ENCODE measurements at regions not wholly inside any gene's neighbourhood (a gene's known extent, or its start where the extent isn't known, plus 50 kb on each side); places are given as distances from the start of the nearest gene placed in this dataset.

GRCh38 chr20:51303731-51304670 is 238.5 kb downstream of the NFATC2 start:
- no peak for TF ChIP-seq TAF1 (IDR thresholded peaks at IDR 0.05; ENCODE audit: borderline replicate concordance, low read depth, low read length)
- TF ChIP-seq POLR2AphosphoS5 (IDR thresholded peaks at IDR 0.05; ENCODE audit: low read depth, low read length): no peak
- TF ChIP-seq POLR2A (IDR thresholded peaks at IDR 0.05; ENCODE audit: low read depth, low read length): no peak
- DNase-seq (ENCODE audit: insufficient read length) (no peak), FAIRE-seq (no peak)

GRCh38 chr20:51301026-51301425 is 241.5 kb downstream of the NFATC2 start:
- DNase-seq (ENCODE audit: insufficient read length): no peak
- TF ChIP-seq POLR2AphosphoS5 (IDR thresholded peaks at IDR 0.05; ENCODE audit: low read depth, low read length): no peak
- no peak for TF ChIP-seq POLR2A (IDR thresholded peaks at IDR 0.05; ENCODE audit: low read depth, low read length)
- TF ChIP-seq TAF1 (IDR thresholded peaks at IDR 0.05; ENCODE audit: borderline replicate concordance, low read depth, low read length): no peak
- FAIRE-seq: no peak

- FAIRE-seq (no peak), DNase-seq (ENCODE audit: insufficient read length) (no peak)
- TF ChIP-seq POLR2AphosphoS5 (IDR thresholded peaks at IDR 0.05; ENCODE audit: low read depth, low read length): no peak
- TF ChIP-seq POLR2A (IDR thresholded peaks at IDR 0.05; ENCODE audit: low read depth, low read length): no peak
- no peak for TF ChIP-seq TAF1 (IDR thresholded peaks at IDR 0.05; ENCODE audit: borderline replicate concordance, low read depth, low read length)
Observed at GRCh38 chr20:51300104-51300503, 242.4 kb downstream of the NFATC2 start.

GRCh38 chr20:51299413-51299812 is 243.1 kb downstream of the NFATC2 start:
- DNase-seq (ENCODE audit: insufficient read length): no peak
- no peak for FAIRE-seq
- TF ChIP-seq POLR2AphosphoS5 (IDR thresholded peaks at IDR 0.05; ENCODE audit: low read depth, low read length) (no peak), TAF1 (IDR thresholded peaks at IDR 0.05; ENCODE audit: borderline replicate concordance, low read depth, low read length) (no peak), POLR2A (IDR thresholded peaks at IDR 0.05; ENCODE audit: low read depth, low read length) (no peak)

DNA sequence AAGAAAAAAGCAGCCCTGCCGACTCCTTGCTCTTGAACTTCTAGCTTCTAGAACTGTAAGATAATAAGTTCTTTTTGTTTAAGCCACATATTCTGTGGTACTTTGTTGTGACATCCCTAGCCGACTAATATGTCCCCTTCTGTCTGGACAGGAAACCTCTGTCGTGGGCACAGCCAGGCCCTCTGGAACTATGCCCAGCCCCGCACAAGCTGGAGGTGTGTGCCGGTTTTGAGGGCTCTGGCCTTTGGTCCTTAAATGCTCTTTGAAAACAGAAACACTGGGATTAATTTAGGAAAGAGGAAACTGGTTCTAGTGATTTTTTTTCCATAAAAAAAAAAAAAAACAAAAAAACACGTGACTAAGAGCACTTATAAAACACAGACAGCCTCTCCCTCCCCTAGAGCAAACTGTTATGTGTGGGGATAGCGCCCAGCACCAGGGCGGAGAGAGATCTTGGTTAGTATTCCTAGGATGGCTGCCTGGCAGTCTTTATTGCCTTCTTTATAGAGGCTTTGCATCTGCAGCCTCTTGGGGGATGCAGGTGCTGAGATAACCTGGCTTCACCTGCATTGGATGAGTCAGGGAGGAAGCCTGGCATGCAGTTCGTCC is 244.3 kb downstream of the NFATC2 start:
- TF ChIP-seq POLR2AphosphoS5 (IDR thresholded peaks at IDR 0.05; ENCODE audit: low read depth, low read length) (no peak), POLR2A (IDR thresholded peaks at IDR 0.05; ENCODE audit: low read depth, low read length) (no peak), TAF1 (IDR thresholded peaks at IDR 0.05; ENCODE audit: borderline replicate concordance, low read depth, low read length) (no peak)
- FAIRE-seq: no peak

GRCh38 chr20:51287628-51288413 is 254.7 kb downstream of the NFATC2 start:
- FAIRE-seq: no peak
- DNase-seq (ENCODE audit: insufficient read length): no peak
- no peak for TF ChIP-seq POLR2A (IDR thresholded peaks at IDR 0.05; ENCODE audit: low read depth, low read length)
- TF ChIP-seq POLR2AphosphoS5 (IDR thresholded peaks at IDR 0.05; ENCODE audit: low read depth, low read length): no peak
- no peak for TF ChIP-seq TAF1 (IDR thresholded peaks at IDR 0.05; ENCODE audit: borderline replicate concordance, low read depth, low read length)

More for the DNA sequence above, 244.3 kb downstream of the NFATC2 start:
- DNase-seq (ENCODE audit: insufficient read length): no peak

DNA sequence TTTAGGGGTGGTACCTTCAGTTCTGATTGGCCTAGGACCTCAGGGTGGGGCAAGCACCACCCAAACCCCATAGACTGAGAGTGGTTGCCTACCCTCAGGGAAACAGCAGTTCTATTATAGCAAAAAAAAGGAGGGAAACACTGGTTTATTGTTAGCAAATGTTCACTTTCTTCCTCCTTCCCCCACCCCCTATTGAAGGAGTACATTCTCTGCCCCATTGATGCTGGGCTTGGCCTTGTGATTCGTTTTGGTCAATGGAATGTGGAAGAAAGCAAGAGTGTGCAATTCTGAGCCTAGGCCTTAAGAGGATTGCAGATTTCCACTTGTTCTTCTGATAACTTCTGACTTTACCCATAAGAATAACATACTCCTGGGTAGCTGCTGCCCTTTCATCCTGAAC is 255.8 kb downstream of the NFATC2 start:
- DNase-seq (ENCODE audit: insufficient read length): no peak
- FAIRE-seq: no peak
- TF ChIP-seq POLR2AphosphoS5 (IDR thresholded peaks at IDR 0.05; ENCODE audit: low read depth, low read length) (no peak), POLR2A (IDR thresholded peaks at IDR 0.05; ENCODE audit: low read depth, low read length) (no peak), TAF1 (IDR thresholded peaks at IDR 0.05; ENCODE audit: borderline replicate concordance, low read depth, low read length) (no peak)

- no peak for TF ChIP-seq TAF1 (IDR thresholded peaks at IDR 0.05; ENCODE audit: borderline replicate concordance, low read depth, low read length)
- no peak for TF ChIP-seq POLR2AphosphoS5 (IDR thresholded peaks at IDR 0.05; ENCODE audit: low read depth, low read length)
- no peak for TF ChIP-seq POLR2A (IDR thresholded peaks at IDR 0.05; ENCODE audit: low read depth, low read length)
- no peak for FAIRE-seq
- no peak for DNase-seq (ENCODE audit: insufficient read length)
Observed at GRCh38 chr20:51285684-51286083, 256.8 kb downstream of the NFATC2 start.

- FAIRE-seq: no peak
- DNase-seq (ENCODE audit: insufficient read length): no peak
- no peak for TF ChIP-seq POLR2A (IDR thresholded peaks at IDR 0.05; ENCODE audit: low read depth, low read length)
Observed at GRCh38 chr20:51284871-51285270, 257.6 kb downstream of the NFATC2 start.

DNA sequence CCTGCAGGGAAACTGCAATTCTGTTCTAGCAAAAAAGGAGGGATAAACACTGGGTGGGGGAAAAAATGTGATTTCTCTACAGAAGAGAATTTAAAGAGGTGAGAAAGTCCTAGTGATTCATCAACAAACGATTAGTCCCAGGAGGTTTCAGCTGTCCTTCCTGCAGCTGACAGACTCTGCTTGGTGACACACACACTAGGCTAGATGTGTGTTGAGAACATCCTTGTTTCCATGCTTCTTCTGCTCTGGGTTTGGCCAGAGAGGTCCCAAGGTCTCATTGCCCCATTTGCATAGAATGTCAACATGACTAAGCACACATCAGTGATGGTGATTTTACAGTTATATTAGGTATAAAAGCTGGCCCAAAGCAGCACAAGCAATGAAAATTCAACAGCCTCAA is 258.3 kb downstream of the NFATC2 start:
- FAIRE-seq (no peak), DNase-seq (ENCODE audit: insufficient read length) (no peak)
- TF ChIP-seq POLR2AphosphoS5 (IDR thresholded peaks at IDR 0.05; ENCODE audit: low read depth, low read length) (no peak), POLR2A (IDR thresholded peaks at IDR 0.05; ENCODE audit: low read depth, low read length) (no peak), TAF1 (IDR thresholded peaks at IDR 0.05; ENCODE audit: borderline replicate concordance, low read depth, low read length) (no peak)

DNA sequence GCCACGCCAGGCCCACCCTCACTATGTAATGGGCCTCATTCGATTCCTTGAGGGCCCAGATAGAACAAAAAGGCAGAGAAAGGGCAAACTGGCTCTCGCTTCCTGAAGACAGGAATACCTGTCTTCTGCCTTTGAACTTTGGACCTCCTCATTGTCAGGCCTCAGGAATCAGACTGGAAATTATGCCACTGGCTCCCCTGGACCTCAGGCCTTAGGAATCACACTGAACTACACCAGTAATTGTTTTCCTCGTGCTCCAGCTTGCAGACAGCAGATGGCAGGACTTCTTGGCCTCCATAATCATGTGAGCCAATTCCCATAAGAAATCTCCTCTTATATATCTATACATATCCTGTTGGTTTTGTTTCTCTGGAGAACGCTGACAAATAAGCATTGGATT is 258.6 kb upstream of the KCNG1 start:
- DNase-seq (ENCODE audit: insufficient read length) (no peak), FAIRE-seq (no peak)
- TF ChIP-seq POLR2A (IDR thresholded peaks at IDR 0.05; ENCODE audit: low read depth, low read length) (no peak), POLR2AphosphoS5 (IDR thresholded peaks at IDR 0.05; ENCODE audit: low read depth, low read length) (no peak), TAF1 (IDR thresholded peaks at IDR 0.05; ENCODE audit: borderline replicate concordance, low read depth, low read length) (no peak)
